ENCODE measurements at regions not wholly inside any gene's neighbourhood (a gene's known extent, or its start where the extent isn't known, plus 50 kb on each side); places are given as distances from the start of the nearest gene placed in this dataset.

DNA sequence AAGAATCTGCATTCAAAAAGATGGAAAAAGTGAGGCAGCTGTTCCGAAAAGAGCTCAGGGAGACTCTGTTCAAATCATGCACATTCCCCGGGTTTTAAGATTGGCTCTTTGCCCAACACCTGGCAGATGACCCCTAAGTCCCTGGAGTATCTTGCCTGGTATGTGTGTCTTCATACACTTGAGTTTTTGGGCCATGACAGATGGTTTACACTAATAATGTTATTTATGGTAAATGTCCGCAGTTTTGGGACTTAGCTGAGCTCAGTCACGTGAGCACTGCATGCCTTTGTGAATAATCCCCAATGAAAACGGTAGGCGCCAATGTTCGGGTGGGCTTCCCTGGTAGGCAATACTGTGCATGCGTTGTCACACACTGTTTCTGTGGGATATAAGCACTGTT lies 316.1 kb downstream of the PRDM9 start:
- TF ChIP-seq GABPA (tag; conservative IDR thresholded peaks at IDR 0.05; ENCODE audit: low read depth) (no peak), KDM5B (IDR thresholded peaks at IDR 0.05; ENCODE audit: insufficient replicate concordance, low read depth, low read length) (no peak), FOXM1 (IDR thresholded peaks at IDR 0.05; ENCODE audit: low read depth) (no peak), FOXM1 (CRISPR knock-in tag; IDR thresholded peaks at IDR 0.05; ENCODE audit: low read depth) (no peak), SAP30 (IDR thresholded peaks at IDR 0.05; ENCODE audit: borderline replicate concordance, insufficient read depth, low read depth, low read length, poor library complexity, severe bottlenecking) (no peak), MEF2A (IDR thresholded peaks at IDR 0.05; ENCODE audit: control insufficient read depth, low read depth, low read length) (no peak)
- TF ChIP-seq, protein P1, sequence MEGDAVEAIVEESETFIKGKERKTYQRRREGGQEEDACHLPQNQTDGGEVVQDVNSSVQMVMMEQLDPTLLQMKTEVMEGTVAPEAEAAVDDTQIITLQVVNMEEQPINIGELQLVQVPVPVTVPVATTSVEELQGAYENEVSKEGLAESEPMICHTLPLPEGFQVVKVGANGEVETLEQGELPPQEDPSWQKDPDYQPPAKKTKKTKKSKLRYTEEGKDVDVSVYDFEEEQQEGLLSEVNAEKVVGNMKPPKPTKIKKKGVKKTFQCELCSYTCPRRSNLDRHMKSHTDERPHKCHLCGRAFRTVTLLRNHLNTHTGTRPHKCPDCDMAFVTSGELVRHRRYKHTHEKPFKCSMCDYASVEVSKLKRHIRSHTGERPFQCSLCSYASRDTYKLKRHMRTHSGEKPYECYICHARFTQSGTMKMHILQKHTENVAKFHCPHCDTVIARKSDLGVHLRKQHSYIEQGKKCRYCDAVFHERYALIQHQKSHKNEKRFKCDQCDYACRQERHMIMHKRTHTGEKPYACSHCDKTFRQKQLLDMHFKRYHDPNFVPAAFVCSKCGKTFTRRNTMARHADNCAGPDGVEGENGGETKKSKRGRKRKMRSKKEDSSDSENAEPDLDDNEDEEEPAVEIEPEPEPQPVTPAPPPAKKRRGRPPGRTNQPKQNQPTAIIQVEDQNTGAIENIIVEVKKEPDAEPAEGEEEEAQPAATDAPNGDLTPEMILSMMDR (IDR thresholded peaks at IDR 0.05 in 2 of 3, conservative IDR thresholded peaks at IDR 0.05 in 1 of 3; ENCODE audit: insufficient read depth in 2 of 3, low read depth in 1 of 3, low read length in 3 of 3), result no peak
